K562 (cell line): ENCODE measurements at regions not wholly inside any gene's neighbourhood (a gene's known extent, or its start where the extent isn't known, plus 50 kb on each side); places are given as distances from the start of the nearest gene placed in this dataset.

Experiments
- HOXB6 ChIP-seq: fragments of 250-450 bp; sonication (Bioruptor Pico); IDR thresholded peaks from 2 replicates; pipeline ENCODE4 v1.5.1; 2022; ENCODE audit warnings: mild to moderate bottlenecking, borderline replicate concordance
- KLF1 ChIP-seq: fragments of 450-650 bp; IDR thresholded peaks from 2 replicates; pipeline ENCODE4 v1.6.1; 2016; ENCODE audit warnings: missing genetic modification characterization, missing compliant biosample characterization
- NBN ChIP-seq: fragments of 450-650 bp; IDR thresholded peaks from 2 replicates; pipeline ENCODE4 v1.6.1; 2016; ENCODE audit warnings: low read depth, mild to moderate bottlenecking
- REST ChIP-seq, 2 experiments: fragments of 450-650 bp; formaldehyde crosslinking in 1 of 2; IDR thresholded peaks; 2 replicates each; pipeline versions ENCODE4 v1.4.0 to v1.6.1; 2014 to 2020; ENCODE audit warnings: mild to moderate bottlenecking in 2 of 2, borderline replicate concordance in 1 of 2, low read depth in 1 of 2
- ZFPM2 ChIP-seq: fragments of 250-450 bp; sonication (Bioruptor Pico); IDR thresholded peaks from 2 replicates; pipeline ENCODE4 v1.5.1; 2022; ENCODE audit warnings: mild to moderate bottlenecking
- ZNF436 ChIP-seq: fragments of 250-450, 450-650 bp; sonication (Bioruptor Pico); formaldehyde crosslinking; IDR thresholded peaks from 2 replicates; pipeline ENCODE4 v1.7.0; 2020; ENCODE audit warnings: mild to moderate bottlenecking

GRCh38 chr10:124168991-124169802 lies 75.8 kb upstream of the CHST15 start (continued):
- TF ChIP-seq REST (IDR thresholded peaks at IDR 0.05; ENCODE audit: borderline replicate concordance): no peak
- no peak for TF ChIP-seq REST (CRISPR knock-in tag; IDR thresholded peaks at IDR 0.05; ENCODE audit: low read depth)
- TF ChIP-seq KLF1 (tag): no peak
- TF ChIP-seq NBN: no peak
- TF ChIP-seq HOXB6 (CRISPR knock-in tag): no peak
- no peak for TF ChIP-seq ZNF436
- no peak for TF ChIP-seq ZFPM2 (CRISPR knock-in tag)
